Stimulated activated CD4-positive, alpha-beta T cell treated with anti-CD3 and anti-CD28 coated beads, Interleukin-4, amount 100 ng/mL, for 24 hours (primary cell): ENCODE measurements at regions not wholly inside any gene's neighbourhood (a gene's known extent, or its start where the extent isn't known, plus 50 kb on each side); places are given as distances from the start of the nearest gene placed in this dataset.

Experiments
- DNase-seq: peaks from one replicate; pipeline ENCODE4 v3.0.0-alpha.2; 2020

GRCh38 chr5:68499987-68500386 lies 284.4 kb downstream of the PIK3R1 start:
- DNase-seq = no peak

GRCh38 chr5:68500813-68501212 lies 285.3 kb downstream of the PIK3R1 start:
- DNase-seq = no peak

GRCh38 chr5:68502531-68502930 lies 287.0 kb downstream of the PIK3R1 start:
- DNase-seq = no peak

GRCh38 chr5:68504306-68504705 lies 288.8 kb downstream of the PIK3R1 start:
- no peak for DNase-seq

GRCh38 chr5:68505917-68506860 lies 290.6 kb downstream of the PIK3R1 start:
- DNase-seq = no peak

- no peak for DNase-seq
Measured at GRCh38 chr5:68515514-68515913, 300.0 kb downstream of the PIK3R1 start.

- no peak for DNase-seq
Measured at GRCh38 chr5:68518286-68518685, 302.7 kb downstream of the PIK3R1 start.

GRCh38 chr5:68519143-68519542 lies 303.6 kb downstream of the PIK3R1 start:
- DNase-seq = no peak

GRCh38 chr5:68521776-68522175 lies 306.2 kb downstream of the PIK3R1 start:
- no peak for DNase-seq

- DNase-seq = no peak
Measured at GRCh38 chr5:68522863-68523262, 307.3 kb downstream of the PIK3R1 start.

GRCh38 chr5:68528821-68529273 lies 313.3 kb downstream of the PIK3R1 start:
- DNase-seq = no peak

- DNase-seq = no peak
Measured at GRCh38 chr5:68529581-68529980, 314.0 kb downstream of the PIK3R1 start.

- no peak for DNase-seq
Measured at GRCh38 chr5:68531970-68532369, 316.4 kb downstream of the PIK3R1 start.

GRCh38 chr5:68533051-68533450 lies 317.5 kb downstream of the PIK3R1 start:
- DNase-seq = no peak

- DNase-seq = no peak
Measured at GRCh38 chr5:68533571-68534084, 318.1 kb downstream of the PIK3R1 start.

GRCh38 chr5:68534131-68534940 lies 318.8 kb downstream of the PIK3R1 start:
- no peak for DNase-seq

GRCh38 chr5:68534956-68535520 lies 319.5 kb downstream of the PIK3R1 start:
- no peak for DNase-seq

GRCh38 chr5:68538814-68539420 lies 323.4 kb downstream of the PIK3R1 start:
- DNase-seq = no peak

GRCh38 chr5:68540798-68541590 lies 325.4 kb downstream of the PIK3R1 start:
- no peak for DNase-seq

GRCh38 chr5:68542207-68542606 lies 326.7 kb downstream of the PIK3R1 start:
- no peak for DNase-seq

- no peak for DNase-seq
Measured at GRCh38 chr5:68543212-68543611, 327.7 kb downstream of the PIK3R1 start.

- DNase-seq = no peak
Measured at GRCh38 chr5:68544091-68544647, 328.6 kb downstream of the PIK3R1 start.
